Medulla oblongata (tissue), 1 donor: ENCODE measurements at regions not wholly inside any gene's neighbourhood (a gene's known extent, or its start where the extent isn't known, plus 50 kb on each side); places are given as distances from the start of the nearest gene placed in this dataset.

ENCODE experiments used
- DNase-seq: peaks from one replicate; pipeline ENCODE4 v3.0.0-alpha.2; 2015; ENCODE audit errors: extremely low spot score

DNA sequence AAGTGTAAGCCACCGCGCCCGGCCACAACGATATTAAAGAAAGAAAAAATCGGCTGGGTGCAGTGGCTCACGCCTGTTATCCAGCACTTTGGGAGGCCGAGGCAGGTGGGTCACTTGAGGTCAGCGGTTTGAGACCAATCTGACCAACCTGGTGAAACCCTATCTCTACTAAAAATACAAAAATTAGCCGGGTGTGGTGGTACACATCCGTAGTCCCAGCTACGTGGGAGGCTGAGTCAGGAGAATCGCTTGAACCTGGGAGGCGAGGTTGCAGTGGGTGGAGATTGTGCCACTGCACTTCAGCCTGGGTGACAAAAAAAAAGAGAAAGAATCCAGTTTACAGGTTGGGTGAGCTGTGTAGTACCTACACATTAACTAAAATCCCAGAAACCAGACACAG is 99.9 kb upstream of the CACNA1A start:
- DNase-seq, result no peak

DNA sequence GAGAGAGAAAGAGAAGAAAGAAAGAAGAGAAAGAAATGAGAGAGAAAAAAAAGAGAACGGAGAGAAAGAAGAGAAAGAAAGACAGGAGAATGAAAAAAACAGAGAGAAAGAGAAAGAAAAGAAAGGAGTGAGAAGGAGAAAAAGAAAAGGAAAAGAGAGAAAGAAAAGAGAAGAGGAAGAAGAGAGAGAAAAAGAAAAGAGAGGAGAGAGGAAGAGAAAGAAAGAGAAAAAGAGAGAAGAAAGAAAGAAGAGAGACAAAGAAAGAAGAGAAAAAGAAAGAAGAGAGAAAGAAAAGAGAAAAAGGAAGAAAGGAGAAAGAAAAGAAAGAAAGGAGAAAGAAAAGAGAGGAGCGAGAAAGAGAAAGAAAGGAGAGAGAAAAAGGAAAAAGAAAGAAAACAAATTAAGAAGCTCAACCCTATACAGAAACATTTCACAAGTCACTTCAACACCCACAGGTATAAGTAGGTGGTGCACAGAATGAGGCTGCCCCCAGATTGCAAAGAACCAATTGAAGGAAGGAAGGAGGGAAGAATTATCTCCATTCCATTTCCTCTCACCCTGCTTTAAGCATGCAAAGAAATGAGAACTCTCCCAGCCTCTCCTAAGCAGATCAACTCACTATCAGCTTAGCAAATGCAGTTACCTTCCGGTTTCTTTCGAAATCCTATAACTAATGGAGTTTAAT is 98.8 kb upstream of the CACNA1A start:
- DNase-seq, result no peak

- no peak for DNase-seq
Measured at GRCh38 chr19:13600802-13601201, 94.5 kb upstream of the CACNA1A start.

- DNase-seq, result no peak
Measured at GRCh38 chr19:13600091-13600490, 93.8 kb upstream of the CACNA1A start.

GRCh38 chr19:13599681-13600080 is 93.4 kb upstream of the CACNA1A start:
- no peak for DNase-seq

GRCh38 chr19:13598098-13598497 is 91.8 kb upstream of the CACNA1A start:
- no peak for DNase-seq

- DNase-seq, result peak; percentile 73
Measured at GRCh38 chr19:13597640-13598039, 91.4 kb upstream of the CACNA1A start.

GRCh38 chr19:13588957-13589833 is 82.9 kb upstream of the CACNA1A start:
- peak; percentile 56 for DNase-seq

GRCh38 chr19:13585512-13585911 is 79.2 kb upstream of the CACNA1A start:
- no peak for DNase-seq

DNA sequence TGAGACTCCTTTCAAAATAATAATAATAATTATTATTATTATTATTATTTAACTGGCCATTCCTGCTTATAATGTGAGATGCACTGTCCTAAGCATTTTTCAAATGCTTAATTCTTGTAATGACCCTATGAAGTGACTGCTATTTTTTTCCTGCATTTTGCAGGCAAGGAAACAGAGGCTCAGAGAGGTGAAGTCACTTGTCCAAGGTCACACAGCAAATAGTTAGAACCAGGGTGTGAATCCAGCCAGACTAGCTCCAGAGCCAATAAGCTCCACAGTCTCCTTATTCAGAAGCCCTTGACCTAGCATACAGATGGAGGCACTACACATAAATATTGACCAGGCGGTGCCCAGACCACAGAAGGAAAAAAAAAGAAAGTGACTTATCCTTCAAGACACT is 77.5 kb upstream of the CACNA1A start:
- no peak for DNase-seq

- DNase-seq, result no peak
Measured at GRCh38 chr19:13583114-13583513, 76.8 kb upstream of the CACNA1A start.

DNA sequence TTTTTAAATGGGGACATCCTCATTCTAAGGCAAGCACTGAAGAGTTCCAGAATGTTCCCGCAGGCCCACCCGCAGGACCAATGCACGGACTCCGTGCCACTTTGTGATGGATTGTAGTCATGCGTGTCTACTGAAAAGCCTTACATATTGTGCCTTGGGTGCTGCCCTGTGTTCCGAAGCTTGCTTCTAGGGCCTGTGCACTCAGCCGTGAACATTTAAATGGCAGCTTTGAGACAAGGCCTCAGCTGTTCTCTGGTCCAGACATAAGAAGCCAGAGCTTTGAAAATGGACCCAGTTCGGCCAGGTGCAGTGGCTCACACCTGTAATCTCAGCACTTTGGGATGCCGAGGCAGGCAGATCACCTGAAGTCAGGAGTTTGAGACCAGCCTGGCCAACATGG is 75.3 kb upstream of the CACNA1A start:
- no peak for DNase-seq

DNA sequence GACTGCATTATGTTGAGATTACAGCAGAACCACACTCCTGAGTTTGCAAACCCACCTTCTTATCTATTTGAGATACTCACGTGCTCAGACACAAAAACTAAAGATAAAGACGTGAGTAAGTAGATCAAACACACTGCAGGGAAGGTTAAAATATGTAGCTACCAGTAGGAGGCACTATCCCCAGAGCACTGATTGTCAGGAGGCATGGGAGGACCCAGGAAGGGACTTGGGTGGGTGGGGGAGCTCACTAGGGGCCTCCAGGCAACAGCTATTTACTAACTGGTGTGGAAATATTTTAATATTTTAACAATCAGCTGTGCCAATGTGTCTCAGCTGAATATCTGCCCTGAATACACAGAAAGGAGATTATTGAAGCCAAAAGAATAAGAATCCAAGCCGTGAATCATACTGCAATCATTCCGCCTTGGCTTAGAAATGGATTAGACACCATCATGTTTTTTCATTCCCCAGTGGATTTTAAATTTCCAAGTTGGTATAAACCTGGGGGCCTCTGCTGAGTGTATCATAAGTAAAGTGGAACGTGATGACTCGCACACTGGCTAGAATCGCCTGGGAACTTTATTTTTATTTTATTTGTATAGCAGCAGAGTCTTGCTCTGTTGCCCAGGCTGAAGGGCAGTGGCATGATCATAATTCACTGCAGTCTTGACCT is 73.2 kb upstream of the CACNA1A start:
- DNase-seq, result no peak

GRCh38 chr19:13576726-13577125 is 70.4 kb upstream of the CACNA1A start:
- DNase-seq, result no peak

- no peak for DNase-seq
Measured at GRCh38 chr19:13574933-13575332, 68.7 kb upstream of the CACNA1A start.

DNA sequence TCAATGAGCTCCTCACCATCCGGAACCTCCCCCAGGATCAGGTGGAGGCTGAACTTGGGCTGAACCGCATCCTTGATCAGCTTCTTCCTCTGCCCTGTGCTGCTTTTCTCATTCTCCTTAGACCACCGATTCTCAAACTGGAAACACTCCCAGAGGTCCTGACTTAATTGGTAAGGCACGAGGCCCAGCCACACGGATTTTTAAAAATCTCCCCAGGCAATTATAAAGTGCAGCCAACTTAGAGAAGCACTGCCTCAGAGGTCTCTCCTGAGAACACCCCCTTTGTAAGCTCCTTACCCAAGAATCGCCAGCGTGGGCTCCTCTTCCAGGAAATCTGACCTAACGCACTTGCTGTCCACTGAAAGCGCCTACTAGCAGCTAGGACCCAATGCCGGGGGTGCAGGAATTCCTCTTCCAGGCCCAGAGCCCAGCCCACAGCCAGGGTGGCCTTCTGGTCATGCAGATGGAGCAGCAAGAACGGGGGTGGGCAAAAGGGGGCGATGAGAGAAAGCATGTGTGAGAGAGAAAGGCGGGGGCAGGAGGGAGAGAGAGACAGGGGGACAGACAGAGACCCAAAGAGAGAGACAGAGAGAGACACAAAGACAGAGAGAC is 66.9 kb upstream of the CACNA1A start:
- DNase-seq, result no peak

DNA sequence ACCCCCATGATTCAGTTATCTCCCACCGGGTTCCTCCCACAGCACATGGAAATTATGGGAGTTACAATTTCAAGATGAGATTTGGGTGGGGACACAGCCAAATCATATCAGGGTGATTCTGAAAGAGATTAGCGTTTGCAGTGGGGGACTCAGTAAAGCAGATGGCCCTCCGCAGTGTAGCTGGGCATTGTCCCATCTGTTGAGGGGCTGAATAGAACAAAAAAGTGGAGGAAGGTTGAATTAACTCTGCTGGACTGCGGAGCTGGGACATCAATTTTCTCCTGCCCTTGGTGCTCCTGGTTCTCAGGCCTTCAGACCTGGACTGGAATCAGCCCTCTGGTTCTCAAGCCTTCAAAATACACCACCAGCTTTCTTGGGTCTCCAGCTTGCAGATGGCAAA is 55.2 kb upstream of the CACNA1A start:
- DNase-seq, result no peak

DNA sequence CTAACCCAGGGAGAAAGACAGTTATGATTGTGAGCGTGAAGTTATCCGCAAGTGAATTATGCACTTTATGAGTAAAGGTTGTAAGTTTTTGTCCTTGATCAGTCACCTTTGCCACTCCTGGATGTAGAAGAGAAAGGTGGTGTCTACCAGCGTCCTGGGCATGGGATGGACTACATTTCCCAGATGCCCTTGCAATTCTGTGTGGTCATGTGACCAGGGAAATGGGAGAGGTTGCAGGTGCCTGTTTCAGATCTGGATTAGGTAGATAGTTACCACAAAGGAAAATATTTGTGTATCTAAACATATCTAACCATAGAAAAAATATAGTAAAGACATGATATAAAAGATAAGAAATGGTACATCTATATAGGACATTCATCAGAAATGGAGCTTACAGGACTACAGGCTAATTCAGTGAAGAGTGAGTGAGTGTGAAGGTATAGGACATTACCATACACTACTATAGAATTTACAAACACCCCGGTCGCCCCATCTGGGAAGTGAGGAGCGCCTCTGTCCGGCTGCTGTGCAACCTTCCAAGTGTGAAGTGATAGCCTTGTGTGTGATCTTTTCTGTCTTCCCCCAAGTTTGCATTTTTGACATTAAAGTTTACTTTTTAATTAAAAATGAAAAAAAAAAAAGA is 51.6 kb upstream of the CACNA1A start:
- no peak for DNase-seq

DNA sequence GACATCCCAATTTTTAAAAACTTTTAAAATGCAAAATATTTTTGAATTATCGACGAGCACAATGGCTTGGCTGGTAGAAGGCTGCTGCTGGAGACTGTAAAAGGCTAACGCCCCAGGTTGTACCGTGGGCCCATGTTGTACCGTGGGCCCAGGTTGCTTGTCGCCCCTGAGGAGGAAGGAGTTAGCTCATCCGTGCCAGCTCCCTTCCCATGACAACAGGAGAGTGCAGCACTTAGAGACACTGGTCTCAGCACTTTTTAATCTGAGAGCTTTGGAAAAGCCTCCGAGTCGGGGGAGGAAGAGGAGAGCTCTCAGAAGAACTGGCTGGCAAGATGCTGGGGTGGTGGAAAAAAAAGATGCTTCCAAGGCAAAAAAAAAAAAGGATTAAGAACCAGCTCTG is 50.3 kb upstream of the CACNA1A start:
- no peak for DNase-seq
